G401 (cell line): ENCODE measurements at regions not wholly inside any gene's neighbourhood (a gene's known extent, or its start where the extent isn't known, plus 50 kb on each side); places are given as distances from the start of the nearest gene placed in this dataset.

Source experiments
- DNase-seq: peaks from one replicate; pipeline ENCODE4 v3.0.0-alpha.2; 2015; ENCODE audit warnings: low spot score
- in situ Hi-C: cut with HindIII; loops from 2 replicates; pipeline ENCODE4 v1.10.0; 2016; ENCODE audit warnings: low sequenced_read_pairs, mixed read lengths

GRCh38 chr6:62516291-62517141, 230.5 kb upstream of the KHDRBS2 start:
- no peak for DNase-seq

GRCh38 chr6:62492192-62492822, 206.3 kb upstream of the KHDRBS2 start:
- in situ Hi-C loops: no loop called here
- no peak for DNase-seq

More at GRCh38 chr6:62516291-62517141, 230.5 kb upstream of the KHDRBS2 start:
- in situ Hi-C loops: no loop called here

GRCh38 chr6:62480544-62480943, 194.5 kb upstream of the KHDRBS2 start:
- no peak for DNase-seq
- in situ Hi-C loops: no loop called here

GRCh38 chr6:62479697-62480220, 193.7 kb upstream of the KHDRBS2 start:
- DNase-seq: no peak
- in situ Hi-C loops: no loop called here

- DNase-seq: no peak
- in situ Hi-C loops: no loop called here
Observed at GRCh38 chr6:62474793-62475192, 188.8 kb upstream of the KHDRBS2 start.

- in situ Hi-C loops: no loop called here
- DNase-seq: no peak
Observed at GRCh38 chr6:62466607-62467006, 180.6 kb upstream of the KHDRBS2 start.

GRCh38 chr6:62465206-62465605, 179.2 kb upstream of the KHDRBS2 start:
- no peak for DNase-seq
- in situ Hi-C loops: no loop called here

- in situ Hi-C loops: no loop called here
- no peak for DNase-seq
Observed at GRCh38 chr6:62452586-62452985, 166.6 kb upstream of the KHDRBS2 start.

GRCh38 chr6:62446647-62447316, 160.8 kb upstream of the KHDRBS2 start:
- DNase-seq: no peak
- in situ Hi-C loops: no loop called here

- DNase-seq: no peak
- in situ Hi-C loops: no loop called here
Observed at GRCh38 chr6:62445521-62445920, 159.5 kb upstream of the KHDRBS2 start.

- in situ Hi-C loops: no loop called here
- DNase-seq: no peak
Observed at GRCh38 chr6:62441182-62441581, 155.2 kb upstream of the KHDRBS2 start.

GRCh38 chr6:62429781-62430180, 143.8 kb upstream of the KHDRBS2 start:
- in situ Hi-C loops: no loop called here

GRCh38 chr6:62400521-62401259, 114.7 kb upstream of the KHDRBS2 start:
- in situ Hi-C loops: no loop called here
- no peak for DNase-seq

More at GRCh38 chr6:62429781-62430180, 143.8 kb upstream of the KHDRBS2 start:
- DNase-seq: peak; percentile 8

- in situ Hi-C loops: no loop called here
- no peak for DNase-seq
Observed at GRCh38 chr6:62393608-62394007, 107.6 kb upstream of the KHDRBS2 start.

- in situ Hi-C loops: no loop called here
Observed at GRCh38 chr6:62392291-62392690, 106.3 kb upstream of the KHDRBS2 start.

GRCh38 chr6:62391358-62391757, 105.3 kb upstream of the KHDRBS2 start:
- no peak for DNase-seq
- in situ Hi-C loops: no loop called here

More at GRCh38 chr6:62392291-62392690, 106.3 kb upstream of the KHDRBS2 start:
- no peak for DNase-seq

- in situ Hi-C loops: no loop called here
- DNase-seq: no peak
Observed at GRCh38 chr6:62390401-62390800, 104.4 kb upstream of the KHDRBS2 start.

- in situ Hi-C loops: no loop called here
- no peak for DNase-seq
Observed at GRCh38 chr6:62371453-62372210, 85.6 kb upstream of the KHDRBS2 start.

- in situ Hi-C loops: no loop called here
Observed at GRCh38 chr6:62367601-62368000, 81.6 kb upstream of the KHDRBS2 start.

More at GRCh38 chr6:62367601-62368000, 81.6 kb upstream of the KHDRBS2 start:
- no peak for DNase-seq
